H1 (cell line): ENCODE measurements at regions not wholly inside any gene's neighbourhood (a gene's known extent, or its start where the extent isn't known, plus 50 kb on each side); places are given as distances from the start of the nearest gene placed in this dataset.

Experiments
- CTCF ChIA-PET: fragments of 300-600 bp; sonication (Branson Sonifier 250); formaldehyde crosslinking; loops from one replicate; lab custom pipeline; 2021; ENCODE audit not compliant: partially characterized antibody; lab: Charles Lee
- POLR2A ChIA-PET: fragments of 300-600 bp; sonication (Branson Sonifier 250); formaldehyde crosslinking; loops from one replicate; lab custom pipeline; 2021; ENCODE audit warnings: inconsistent platforms; ENCODE audit not compliant: partially characterized antibody; lab: Charles Lee
- DNase-seq, 2 experiments: peaks; one replicate each; pipeline versions ENCODE4 v3.0.0 to v3.0.0-alpha.2; 2010 to 2022; ENCODE audit warnings: low spot score in 2 of 2, low read depth in 1 of 2, mixed read lengths in 1 of 2
- FAIRE-seq: peaks from 2 replicates; lab custom pipeline; 2011; peaks lifted over from hg19 to GRCh38; lab: Jason Lieb, UNC
- H2AFZ ChIP-seq: 2 replicates; pipeline ENCODE4 v1.8.1; 2012; ENCODE audit warnings: low read length, inconsistent platforms
- H2AK5ac ChIP-seq: 2 replicates; pipeline ENCODE4 v1.6.1; 2013; ENCODE audit warnings: low read depth, low read length
- H2BK120ac ChIP-seq: replicated peaks from 2 replicates; pipeline ENCODE3; 2013; ENCODE audit warnings: low read depth, low read length, inconsistent platforms
- H2BK12ac ChIP-seq: 2 replicates; pipeline ENCODE4 v1.6.1; 2013; ENCODE audit warnings: low read depth, low read length
- H2BK15ac ChIP-seq: 2 replicates; pipeline ENCODE4 v1.6.1; 2013; ENCODE audit warnings: low read length
- H2BK20ac ChIP-seq: 2 replicates; pipeline ENCODE4 v1.6.1; 2013; ENCODE audit warnings: low read length
- H2BK5ac ChIP-seq: 2 replicates; pipeline ENCODE4 v1.6.1; 2013; ENCODE audit warnings: low read depth, low read length
- H3K14ac ChIP-seq: 2 replicates; pipeline ENCODE4 v1.6.1; 2013; ENCODE audit warnings: inconsistent platforms; ENCODE audit not compliant: insufficient read length
- H3K18ac ChIP-seq: 2 replicates; pipeline ENCODE4 v1.6.1; 2013; ENCODE audit warnings: low read length; ENCODE audit errors: extremely low read depth
- H3K23ac ChIP-seq: 2 replicates; pipeline ENCODE4 v1.6.1; 2013; ENCODE audit warnings: inconsistent platforms; ENCODE audit not compliant: insufficient read length
- H3K23me2 ChIP-seq: 2 replicates; pipeline ENCODE4 v1.6.1; 2013; ENCODE audit warnings: low read depth, low read length
- H3K27ac ChIP-seq: 2 replicates; pipeline ENCODE4 v1.6.1; 2011; ENCODE audit warnings: low read depth, low read length, inconsistent platforms
- H3K27me3 ChIP-seq, 4 experiments: replicated peaks in 1 of 4; 1 replicate in 1 of 4; 2 replicates in 3 of 4; pipeline versions ENCODE4 v1.6.1 to v1.8.1; 2011 to 2013; ENCODE audit warnings: low read length in 3 of 4, mild to moderate bottlenecking in 3 of 4, inconsistent platforms in 2 of 4, mixed read lengths in 2 of 4, moderate library complexity in 1 of 4; ENCODE audit not compliant: control insufficient read depth in 3 of 4, insufficient read depth in 3 of 4; ENCODE audit errors: extremely low read depth in 1 of 4
- H3K36me3 ChIP-seq, 4 experiments: 2 replicates each; pipeline versions ENCODE4 v1.6.1 to v1.8.1; 2011 to 2013; ENCODE audit warnings: mild to moderate bottlenecking in 4 of 4, low read length in 3 of 4, moderate library complexity in 2 of 4, control low read depth in 1 of 4, inconsistent platforms in 1 of 4; ENCODE audit not compliant: insufficient read depth in 4 of 4, control insufficient read depth in 2 of 4
- H3K4ac ChIP-seq: replicated peaks from 2 replicates; pipeline ENCODE3; 2013; ENCODE audit warnings: low read length, low read depth, mixed read lengths, inconsistent platforms; ENCODE audit not compliant: insufficient read length
- H3K4me1 ChIP-seq, 4 experiments: replicated peaks in 1 of 4; 1 replicate in 1 of 4; 2 replicates in 3 of 4; pipeline versions ENCODE4 v1.6.1 to v1.8.1; 2011 to 2013; ENCODE audit warnings: low read length in 3 of 4, inconsistent platforms in 2 of 4, mixed read lengths in 1 of 4; ENCODE audit not compliant: insufficient read depth in 4 of 4, control insufficient read depth in 3 of 4
- H3K4me2 ChIP-seq, 2 experiments: 2 replicates each; pipeline versions ENCODE4 v1.6.1 to v1.8.1; 2011 to 2013; ENCODE audit warnings: low read depth in 2 of 2, low read length in 2 of 2, control low read depth in 1 of 2, inconsistent platforms in 1 of 2, mild to moderate bottlenecking in 1 of 2; ENCODE audit not compliant: insufficient read depth in 1 of 2
- H3K4me3 ChIP-seq, 4 experiments: fragments of 200-600, 300-600 bp in 1 of 4; sonication (generic), shearing (Covaris generic), sonication (Bioruptor Twin) in 1 of 4; 2 replicates each; pipeline versions ENCODE4 v1.5.1 to v1.8.1; 2011 to 2016; ENCODE audit warnings: low read length in 4 of 4, low read depth in 3 of 4, control low read depth in 2 of 4, inconsistent platforms in 2 of 4, mild to moderate bottlenecking in 2 of 4, mixed read lengths in 1 of 4, moderate library complexity in 1 of 4; ENCODE audit not compliant: insufficient read depth in 2 of 4; ENCODE audit errors: extremely low read depth in 1 of 4
- H3K56ac ChIP-seq: replicated peaks from 2 replicates; pipeline ENCODE3; 2013; ENCODE audit warnings: low read depth, mild to moderate bottlenecking, mixed read lengths, low read length, inconsistent platforms; ENCODE audit not compliant: insufficient read length
- H3K79me1 ChIP-seq: 2 replicates; pipeline ENCODE4 v1.6.1; 2013; ENCODE audit warnings: low read depth, low read length, control low read depth
- H3K79me2 ChIP-seq, 2 experiments: 2 replicates each; pipeline versions ENCODE4 v1.6.1 to v1.8.1; 2012 to 2013; ENCODE audit warnings: low read length in 2 of 2, mild to moderate bottlenecking in 2 of 2, inconsistent platforms in 1 of 2; ENCODE audit not compliant: insufficient read depth in 2 of 2, control insufficient read depth in 1 of 2
- H3K9ac ChIP-seq, 4 experiments: replicated peaks in 1 of 4; 1 replicate in 1 of 4; 2 replicates in 3 of 4; pipeline versions ENCODE4 v1.6.1 to v1.8.1; 2011 to 2013; ENCODE audit warnings: low read depth in 3 of 4, low read length in 3 of 4, control low read depth in 2 of 4, mild to moderate bottlenecking in 2 of 4, moderate library complexity in 2 of 4, inconsistent platforms in 1 of 4; ENCODE audit errors: extremely low read depth in 1 of 4
- H3K9me3 ChIP-seq, 2 experiments: 2 replicates each; pipeline versions ENCODE4 v1.6.1 to v1.8.1; 2012 to 2013; ENCODE audit warnings: mild to moderate bottlenecking in 2 of 2, moderate library complexity in 2 of 2, control low read depth in 1 of 2, inconsistent platforms in 1 of 2, low read depth in 1 of 2, low read length in 1 of 2, mixed read lengths in 1 of 2; ENCODE audit not compliant: insufficient read depth in 2 of 2
- H4K20me1 ChIP-seq, 2 experiments: replicated peaks in 1 of 2; 2 replicates each; pipeline versions ENCODE3 to v1.8.1; 2011 to 2013; ENCODE audit warnings: inconsistent platforms in 2 of 2, low read length in 2 of 2, mild to moderate bottlenecking in 1 of 2; ENCODE audit not compliant: insufficient read depth in 2 of 2, control insufficient read depth in 1 of 2
- H4K5ac ChIP-seq: 2 replicates; pipeline ENCODE4 v1.6.1; 2013; ENCODE audit warnings: low read length, low read depth, mixed read lengths, inconsistent platforms; ENCODE audit not compliant: insufficient read length
- H4K8ac ChIP-seq: 2 replicates; pipeline ENCODE4 v1.8.0; 2013; ENCODE audit warnings: mild to moderate bottlenecking, moderate library complexity, low read length, inconsistent platforms; ENCODE audit not compliant: insufficient read depth; ENCODE audit errors: extremely low read depth
- H4K91ac ChIP-seq: replicated peaks from 2 replicates; pipeline ENCODE3; 2013; ENCODE audit warnings: low read length, mixed read lengths, inconsistent platforms; ENCODE audit not compliant: insufficient read length
- ASH2L ChIP-seq: fragments of 200-600, 300-600 bp; sonication (generic); IDR thresholded peaks from one replicate; pipeline ENCODE4 v1.7.1; 2017; ENCODE audit warnings: low read length
- ATF3 ChIP-seq: IDR thresholded peaks from 2 replicates; pipeline ENCODE4 v1.6.1; 2011; ENCODE audit warnings: low read depth, mild to moderate bottlenecking, low read length; ENCODE audit not compliant: insufficient read depth
- CBX8 ChIP-seq: fragments of 300-800, 300-1000 bp; sonication (generic); IDR thresholded peaks from 2 replicates; pipeline ENCODE4 v1.7.1; 2016; ENCODE audit warnings: low read depth, low read length, borderline replicate concordance
- CTCF ChIP-seq, 3 experiments: IDR thresholded peaks; 1 replicate in 2 of 3; 2 replicates in 1 of 3; pipeline versions ENCODE4 v1.5.1 to v1.6.1; 2011; ENCODE audit warnings: low read length in 3 of 3, mild to moderate bottlenecking in 3 of 3, inconsistent platforms in 2 of 3, low read depth in 1 of 3, moderate library complexity in 1 of 3; ENCODE audit not compliant: insufficient read depth in 1 of 3; ENCODE audit errors: control extremely low read depth in 1 of 3
- FOSL1 ChIP-seq: IDR thresholded peaks from 2 replicates; pipeline ENCODE4 v1.6.1; 2011; ENCODE audit warnings: mild to moderate bottlenecking, low read depth, low read length, moderate library complexity; ENCODE audit not compliant: insufficient read depth
- KDM4A ChIP-seq: IDR thresholded peaks from one replicate; pipeline ENCODE4 v1.7.1; 2012; ENCODE audit warnings: low read depth, mild to moderate bottlenecking, moderate library complexity, low read length, inconsistent platforms; ENCODE audit not compliant: severe bottlenecking
- PHF8 ChIP-seq: fragments of 200-600 bp; sonication (generic); conservative IDR thresholded peaks from 2 replicates; pipeline ENCODE4 v1.7.1; 2012; ENCODE audit warnings: low read depth, mild to moderate bottlenecking, inconsistent platforms, low read length, moderate library complexity
- RAD21 ChIP-seq, 2 experiments: IDR thresholded peaks in 1 of 2; conservative IDR thresholded peaks in 1 of 2; 2 replicates each; pipeline ENCODE4 v1.6.1; 2011; ENCODE audit warnings: low read depth in 2 of 2, low read length in 2 of 2, improper control_type of control experiment in 1 of 2, inconsistent platforms in 1 of 2, mild to moderate bottlenecking in 1 of 2, moderate library complexity in 1 of 2
- SP4 ChIP-seq: IDR thresholded peaks from 2 replicates; pipeline ENCODE4 v1.6.1; 2012; ENCODE audit warnings: low read length, inconsistent platforms
- TEAD4 ChIP-seq: IDR thresholded peaks from 2 replicates; pipeline ENCODE4 v1.6.1; 2012; ENCODE audit warnings: low read depth, low read length, inconsistent platforms, mixed read lengths
- YY1 ChIP-seq: IDR thresholded peaks from 2 replicates; pipeline ENCODE4 v1.6.1; 2011; ENCODE audit warnings: low read depth, mild to moderate bottlenecking, low read length
- ZNF274 ChIP-seq: IDR thresholded peaks from 2 replicates; pipeline ENCODE4 v1.7.0; 2012; ENCODE audit warnings: low read length, borderline replicate concordance; ENCODE audit errors: extremely low read depth
- WGBS, 2 experiments: shearing (Covaris generic) in 1 of 2; methylation state at CpG; one replicate each; pipeline versions ENCODE4 v1.1.6 to v1.1.7; 2013 to 2015; ENCODE audit warnings: low lambda C conversion rate in 2 of 2, mixed read lengths in 2 of 2, inconsistent platforms in 1 of 2, low coverage in 1 of 2, missing lambda C conversion rate in 1 of 2; ENCODE audit not compliant: insufficient replicate concordance in 2 of 2, insufficient coverage in 1 of 2, insufficient read length in 1 of 2; ENCODE audit errors: extremely low coverage in 1 of 2, missing lambda C conversion rate in 1 of 2; 5-methylcytosine and 5-hydroxymethylcytosine counted together

- Histone ChIP-seq H3K9ac (no peak overlapping the region), H4K20me1 (no peaks in the 10 kb centered on the region), H3K14ac (no peak overlapping the region), H3K4me2 (no peak overlapping the region), H3K4me1 (no peaks in the 10 kb centered on the region; a peak in 1 of 7 replicates), H2AK5ac (no peak overlapping the region), H2BK12ac (no peak overlapping the region), H3K27ac (no peak overlapping the region), H4K91ac (no peak overlapping the region), H3K79me1 (no peaks in the 10 kb centered on the region), H2BK20ac (no peak overlapping the region), H2AFZ (no peak overlapping the region), H4K5ac (no peak overlapping the region), H3K23me2 (no peaks in the 10 kb centered on the region), H3K18ac (no peak overlapping the region), H3K23ac (no peak overlapping the region), H4K8ac (no peak overlapping the region), H3K79me2 (no peaks in the 10 kb centered on the region), H3K56ac (no peak overlapping the region), H2BK5ac (no peak overlapping the region), H2BK15ac (no peak overlapping the region), H2BK120ac (no peak overlapping the region), H3K4me3 (no peak overlapping the region), H3K27me3 (no peaks in the 10 kb centered on the region), H3K9me3 (no peaks in the 10 kb centered on the region), H3K4ac (no peak overlapping the region), H3K36me3 (no peaks in the 10 kb centered on the region)
- ChIA-PET POLR2A (no interaction called here), CTCF (interaction anchor here (0.6 to 1.3 kb wide), 2 partner anchors 10 to 17 kb away, joined by 3 to 4 read pairs; no protein-coding TSS in a partner anchor)
- 95% methylated on average over 2 of the region's 2 CpGs; no CpG with 5 or more reads in 1 of the 2 experiments for WGBS, 2 experiments
- DNase-seq (no peak), FAIRE-seq (no peak)
- TF ChIP-seq FOSL1 (no peak), TEAD4 (no peak), ZNF274 (no peak), ASH2L (no peak), CBX8 (no peak), PHF8 (no peak), KDM4A (no peak), ATF3 (no peak), CTCF (IDR thresholded peaks at IDR 0.05; ENCODE audit: control extremely low read depth in 1 of 3, insufficient read depth in 1 of 3, low read depth in 1 of 3, low read length in 3 of 3) (no peak), RAD21 (IDR thresholded peaks at IDR 0.05 in 1 of 2, conservative IDR thresholded peaks at IDR 0.05 in 1 of 2; ENCODE audit: low read depth in 2 of 2, low read length in 2 of 2) (no peak), YY1 (no peak), SP4 (no peak)
These were observed 78.4 kb upstream of the KRR1 start for GRCh38 chr12:75589801-75590200.
